IMR-90 (cell line): ENCODE measurements at regions not wholly inside any gene's neighbourhood (a gene's known extent, or its start where the extent isn't known, plus 50 kb on each side); places are given as distances from the start of the nearest gene placed in this dataset.
A peak's percentile ranks its signal among the peaks of the same experiment; 100 is the strongest.

Experiments used
- ATAC-seq: fragments of 200-7000 bp; cut with Tn5 transposase; 2 replicates; pipeline ENCODE4 v1.9.1; 2020; ENCODE audit warnings: low read depth, mild to moderate bottlenecking, moderate library complexity
- BruUV-seq: library from RNA; stranded (reverse); fragments of 400-500 nt; replicated peaks from 2 replicates; lab custom pipeline; 2021; lab: Mats Ljungman, UMichigan
- CTCF ChIA-PET: fragments of 300-600 bp; formaldehyde crosslinking; extraction: SDS; loops from one replicate; lab custom pipeline; 2021; ENCODE audit warnings: antibody characterized with exemption; lab: Yijun Ruan, JAX
- POLR2A ChIA-PET: fragments of 300-600 bp; sonication (Branson Sonifier 250); formaldehyde crosslinking; loops from one replicate; lab custom pipeline; 2022; ENCODE audit warnings: antibody characterized with exemption; ENCODE audit not compliant: unreplicated experiment; lab: Charles Lee
- DNase-seq: peaks from one replicate; pipeline ENCODE4 v3.0.0; 2013
- H2AFZ ChIP-seq: replicated peaks from 2 replicates; pipeline ENCODE3; 2013; ENCODE audit warnings: low read length, mild to moderate bottlenecking; ENCODE audit not compliant: poor library complexity
- H2AK5ac ChIP-seq: 2 replicates; pipeline ENCODE4 v1.6.1; 2013; ENCODE audit warnings: low read depth, low read length, inconsistent platforms
- H2AK9ac ChIP-seq: replicated peaks from 2 replicates; pipeline ENCODE3; 2013; ENCODE audit warnings: mild to moderate bottlenecking, low read depth, low read length, moderate library complexity; ENCODE audit not compliant: poor library complexity
- H2BK120ac ChIP-seq: 2 replicates; pipeline ENCODE4 v1.6.1; 2013; ENCODE audit warnings: low read depth, low read length, inconsistent platforms
- H2BK15ac ChIP-seq: 3 replicates; pipeline ENCODE4 v1.6.1; 2013; ENCODE audit warnings: low read depth, low read length, inconsistent platforms
- H2BK20ac ChIP-seq: 2 replicates; pipeline ENCODE4 v1.6.1; 2013; ENCODE audit warnings: low read depth, mild to moderate bottlenecking, inconsistent platforms, low read length, moderate library complexity
- H2BK5ac ChIP-seq: 2 replicates; pipeline ENCODE4 v1.6.1; 2013; ENCODE audit warnings: mild to moderate bottlenecking, low read depth, low read length, inconsistent platforms; ENCODE audit not compliant: poor library complexity, severe bottlenecking
- H3K14ac ChIP-seq: replicated peaks from 2 replicates; pipeline ENCODE4 v1.6.1; 2013; ENCODE audit warnings: low read depth, low read length, inconsistent platforms
- H3K18ac ChIP-seq: 2 replicates; pipeline ENCODE4 v1.6.1; 2013; ENCODE audit warnings: low read depth, low read length, control low read depth
- H3K23ac ChIP-seq: 2 replicates; pipeline ENCODE4 v1.6.1; 2013; ENCODE audit warnings: low read depth, low read length, inconsistent platforms
- H3K27ac ChIP-seq: 2 replicates; pipeline ENCODE4 v1.5.1; 2013; ENCODE audit warnings: mild to moderate bottlenecking, control low read depth, low read length; ENCODE audit not compliant: insufficient read depth
- H3K27me3 ChIP-seq: 2 replicates; pipeline ENCODE4 v1.6.1; 2013; ENCODE audit warnings: low read length; ENCODE audit not compliant: control insufficient read depth, insufficient read depth
- H3K36me3 ChIP-seq: 2 replicates; pipeline ENCODE4 v1.6.1; 2013; ENCODE audit warnings: low read length, mixed read lengths; ENCODE audit not compliant: control insufficient read depth, insufficient read depth
- H3K4ac ChIP-seq: 2 replicates; pipeline ENCODE4 v1.6.1; 2013; ENCODE audit warnings: low read depth, low read length, inconsistent platforms
- H3K4me1 ChIP-seq: 2 replicates; pipeline ENCODE4 v1.6.1; 2013; ENCODE audit warnings: low read length, mixed read lengths; ENCODE audit not compliant: control insufficient read depth, insufficient read depth
- H3K4me2 ChIP-seq: 2 replicates; pipeline ENCODE4 v1.6.1; 2013; ENCODE audit warnings: low read depth, mild to moderate bottlenecking, control low read depth, low read length, moderate library complexity
- H3K4me3 ChIP-seq: 2 replicates; pipeline ENCODE4 v1.5.1; 2013; ENCODE audit warnings: low read depth, mild to moderate bottlenecking, control low read depth, low read length, moderate library complexity; ENCODE audit not compliant: insufficient read depth
- H3K56ac ChIP-seq: 2 replicates; pipeline ENCODE4 v1.6.1; 2013; ENCODE audit warnings: low read length, inconsistent platforms; ENCODE audit not compliant: insufficient read depth; ENCODE audit errors: extremely low read depth
- H3K79me1 ChIP-seq, 2 experiments: 2 replicates each; pipeline ENCODE4 v1.6.1; 2013; ENCODE audit warnings: low read length in 2 of 2, inconsistent platforms in 1 of 2, low read depth in 1 of 2
- H3K9ac ChIP-seq: 2 replicates; pipeline ENCODE4 v1.6.1; 2013; ENCODE audit warnings: low read depth, low read length, control low read depth
- H3K9me1 ChIP-seq: 2 replicates; pipeline ENCODE4 v1.6.1; 2013; ENCODE audit warnings: low read length, inconsistent platforms; ENCODE audit not compliant: insufficient read depth
- H3K9me3 ChIP-seq: 2 replicates; pipeline ENCODE4 v1.6.1; 2013; ENCODE audit warnings: low read length; ENCODE audit not compliant: control insufficient read depth, insufficient read depth
- H4K20me1 ChIP-seq: 2 replicates; pipeline ENCODE4 v1.6.1; 2013; ENCODE audit warnings: low read length, inconsistent platforms; ENCODE audit not compliant: insufficient read depth
- H4K5ac ChIP-seq: 2 replicates; pipeline ENCODE4 v1.6.1; 2013; ENCODE audit warnings: mild to moderate bottlenecking, low read depth, low read length, control low read depth
- H4K8ac ChIP-seq, 2 experiments: 2 replicates each; pipeline ENCODE4 v1.6.1; 2013; ENCODE audit warnings: low read depth in 2 of 2, low read length in 2 of 2, control low read depth in 1 of 2, inconsistent platforms in 1 of 2
- H4K91ac ChIP-seq: 2 replicates; pipeline ENCODE4 v1.6.1; 2013; ENCODE audit warnings: low read depth, low read length, inconsistent platforms; ENCODE audit not compliant: insufficient read depth
- MAFK ChIP-seq: IDR thresholded peaks from 2 replicates; pipeline ENCODE4 v1.6.1; 2012; ENCODE audit warnings: low read depth, low read length, improper control_type of control experiment
- WGBS, 2 experiments: methylation state at CpG; one replicate each; pipeline versions ENCODE4 v1.1.5 to v1.1.7; 2013; ENCODE audit warnings: missing lambda C conversion rate in 2 of 2; ENCODE audit not compliant: insufficient read length in 1 of 2; ENCODE audit errors: extremely low coverage in 2 of 2; 5-methylcytosine and 5-hydroxymethylcytosine counted together
- dilution Hi-C: fragments of 300-500 bp; cut with HindIII; formaldehyde crosslinking; loops from one replicate; pipeline ENCODE4 v1.14.3; 2018; ENCODE audit warnings: low sequenced_read_pairs; ENCODE audit not compliant: unreplicated experiment
- in situ Hi-C: fragments of 300-500 bp; cut with MboI; formaldehyde crosslinking; loops from 3 replicates; pipeline ENCODE4 v1.14.3; 2019; ENCODE audit warnings: low sequenced_read_pairs, inconsistent platforms, mixed read lengths
- intact Hi-C: fragments of 100-400 bp; cut with micrococcal nuclease; formaldehyde crosslinking; loops from 2 replicates; pipeline ENCODE4 v1.10.0; 2022

DNA sequence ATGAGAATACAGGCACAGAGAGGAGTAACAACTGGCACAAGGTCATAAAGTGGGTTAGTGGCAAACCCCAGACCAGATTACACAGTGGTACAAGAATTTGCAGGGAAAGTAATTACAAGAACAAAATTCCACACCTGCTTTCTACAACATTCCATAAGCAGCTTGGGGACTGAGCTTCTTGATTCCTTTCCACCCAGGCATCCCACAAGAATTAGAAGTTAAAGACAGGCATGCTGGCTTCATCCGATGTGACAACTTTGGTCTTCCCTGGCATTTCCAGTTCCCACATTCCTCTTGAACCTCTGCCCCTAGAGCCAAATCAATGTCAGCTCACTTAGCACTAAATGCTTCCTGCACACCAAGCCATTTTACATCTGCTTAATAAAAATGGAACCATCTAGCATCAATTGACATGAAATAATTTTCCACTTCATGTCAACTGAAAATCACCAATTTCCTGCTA lies 435.8 kb upstream of the PAPPA start:
- peak overlapping the region; percentile 4; the same call in 1 of the 2 replicates for H3K18ac ChIP-seq
- H3K9ac ChIP-seq, result no peak overlapping the region
- H2AK9ac ChIP-seq, result no peak overlapping the region
- in situ Hi-C loops, result no loop called here
- H3K56ac ChIP-seq, result no peak overlapping the region
- H4K91ac ChIP-seq, result no peak overlapping the region
- H3K14ac ChIP-seq, result no peak overlapping the region
- H3K36me3 ChIP-seq, result no peaks in the 10 kb centered on the region
- no peaks in the 10 kb centered on the region for H4K20me1 ChIP-seq
- no peaks in the 10 kb centered on the region for H3K27me3 ChIP-seq
- no peak overlapping the region for H3K23ac ChIP-seq
- no peak overlapping the region for H3K4me3 ChIP-seq
- no peak overlapping the region for H4K5ac ChIP-seq
- WGBS, 2 experiments, result 67% methylated on average over 1 of the region's 1 CpG; no CpG with 5 or more reads in 1 of the 2 experiments
- H2BK20ac ChIP-seq, result no peak overlapping the region
- no peaks in the 10 kb centered on the region for H3K79me1 ChIP-seq
- no peak overlapping the region for H3K27ac ChIP-seq
- no peaks in the 10 kb centered on the region for H3K9me3 ChIP-seq
- TF ChIP-seq MAFK, result no peak
- DNase-seq (peak; percentile 33), ATAC-seq (no peak)
- no peak overlapping the region for H2BK5ac ChIP-seq
- no peak overlapping the region for H3K4me2 ChIP-seq
- H4K8ac ChIP-seq, result no peak overlapping the region
- no peak overlapping the region for H2AFZ ChIP-seq
- peaks cover 2% of the 10 kb centered on the region; the same call in 1 of the 2 replicates for H3K4me1 ChIP-seq
- no peak overlapping the region for H2BK120ac ChIP-seq
- no peak overlapping the region for H2AK5ac ChIP-seq
- no peaks in the 10 kb centered on the region for H3K9me1 ChIP-seq
- intact Hi-C loops, result no loop called here
- POLR2A ChIA-PET, result no interaction called here
- H3K4ac ChIP-seq, result no peak overlapping the region
- dilution Hi-C loops, result no loop called here
- CTCF ChIA-PET, result no interaction called here
- BruUV-seq, result no TSS peak
- no peak overlapping the region; the same call in 2 of the 3 replicates for H2BK15ac ChIP-seq
